A549 (cell line): ENCODE measurements at regions not wholly inside any gene's neighbourhood (a gene's known extent, or its start where the extent isn't known, plus 50 kb on each side); places are given as distances from the start of the nearest gene placed in this dataset.

Source experiments
- ATAC-seq, 2 experiments: fragments of 200-7000 bp in 1 of 2; fragments of >200 bp in 1 of 2; cut with Nextera tagmentation in 1 of 2; cut with Tn5 transposase in 1 of 2; 3 replicates each; pipeline versions ENCODE4 v1.8.0 to v1.9.1; 2018 to 2020; ENCODE audit warnings: mild to moderate bottlenecking in 1 of 2, moderate library complexity in 1 of 2
- CTCF ChIA-PET: fragments of 300-600 bp; sonication (Branson Sonifier 250); formaldehyde crosslinking; extraction: SDS; loops from one replicate; lab custom pipeline; 2021; ENCODE audit warnings: antibody characterized with exemption, inconsistent platforms; lab: Yijun Ruan, JAX
- POLR2A ChIA-PET: fragments of 350-600 bp; formaldehyde crosslinking; extraction: SDS; loops from one replicate; lab custom pipeline; 2021; ENCODE audit warnings: antibody characterized with exemption, inconsistent platforms; lab: Yijun Ruan, JAX
- DNase-seq, 2 experiments: peaks; one replicate each; pipeline versions ENCODE4 v3.0.0 to v3.0.0-alpha.2; 2011 to 2016; ENCODE audit warnings: low read depth in 1 of 2, low spot score in 1 of 2
- FAIRE-seq: peaks from 2 replicates; lab custom pipeline; 2011; peaks lifted over from hg19 to GRCh38; lab: Jason Lieb, UNC
- H3K27ac ChIP-seq, 2 experiments: fragments of >200 bp; sonication (Bioruptor Twin); formaldehyde crosslinking; 3 replicates each; pipeline ENCODE4 v1.5.1; 2016 to 2017
- H3K4me1 ChIP-seq: fragments of >200 bp; sonication (Bioruptor Twin); formaldehyde crosslinking; 3 replicates; pipeline ENCODE4 v1.6.1; 2016
- H3K4me2 ChIP-seq: fragments of >200 bp; sonication (Bioruptor Twin); formaldehyde crosslinking; 3 replicates; pipeline ENCODE4 v1.6.1; 2016
- H3K4me3 ChIP-seq: fragments of >200 bp; sonication (Bioruptor Twin); formaldehyde crosslinking; 3 replicates; pipeline ENCODE4 v1.5.1; 2016
- H3K9me3 ChIP-seq: fragments of >200 bp; sonication (Bioruptor Twin); formaldehyde crosslinking; 3 replicates; pipeline ENCODE4 v1.6.1; 2016
- CBX2 ChIP-seq: fragments of 200-600 bp; sonication (generic); IDR thresholded peaks from 2 replicates; pipeline ENCODE4 v1.6.1; 2016; ENCODE audit warnings: low read depth, mild to moderate bottlenecking, borderline replicate concordance
- CBX8 ChIP-seq: fragments of 200-600 bp; sonication (generic); IDR thresholded peaks from 2 replicates; pipeline ENCODE4 v1.6.1; 2016
- CHD2 ChIP-seq: fragments of 150-350 bp; IDR thresholded peaks from 2 replicates; pipeline ENCODE4 v1.6.1; 2014; ENCODE audit warnings: low read length; ENCODE audit not compliant: partially characterized antibody
- CHD4 ChIP-seq: fragments of 200-600 bp; sonication (generic); IDR thresholded peaks from 2 replicates; pipeline ENCODE4 v1.6.1; 2016; ENCODE audit warnings: antibody characterized with exemption, mild to moderate bottlenecking, borderline replicate concordance
- CTCF ChIP-seq: fragments of >200 bp; sonication (Bioruptor Twin); formaldehyde crosslinking; IDR thresholded peaks from 3 replicates; pipeline ENCODE4 v1.5.1; 2016
- E2F6 ChIP-seq: IDR thresholded peaks from 2 replicates; pipeline ENCODE4 v1.6.1; 2012; ENCODE audit warnings: low read depth, borderline replicate concordance
- EHF ChIP-seq: fragments of 250-450 bp; sonication (Bioruptor Pico); IDR thresholded peaks from 2 replicates; pipeline ENCODE4 v1.5.0; 2020; ENCODE audit warnings: mild to moderate bottlenecking
- EHMT2 ChIP-seq: fragments of 200-600 bp; sonication (generic); IDR thresholded peaks from 2 replicates; pipeline ENCODE4 v1.6.1; 2016; ENCODE audit warnings: antibody characterized with exemption, low read depth, mild to moderate bottlenecking, moderate library complexity
- ELK1 ChIP-seq: fragments of 150-350 bp; IDR thresholded peaks from 2 replicates; pipeline ENCODE4 v1.6.1; 2014; ENCODE audit warnings: low read depth, mild to moderate bottlenecking, low read length
- ESRRA ChIP-seq: fragments of 150-350 bp; IDR thresholded peaks from 2 replicates; pipeline ENCODE4 v1.6.1; 2014; ENCODE audit warnings: mild to moderate bottlenecking, low read length, borderline replicate concordance
- FOSL2 ChIP-seq, 2 experiments: fragments of 450-650 bp in 1 of 2; fragments of >200 bp in 1 of 2; sonication (Bioruptor Twin) in 1 of 2; formaldehyde crosslinking; IDR thresholded peaks; 2 replicates each; pipeline versions ENCODE4 v1.5.0 to v1.6.1; 2016 to 2020; ENCODE audit warnings: mild to moderate bottlenecking in 1 of 2, moderate library complexity in 1 of 2
- GATA3 ChIP-seq: IDR thresholded peaks from 2 replicates; pipeline ENCODE4 v1.6.1; 2012; ENCODE audit warnings: borderline replicate concordance
- HOXA7 ChIP-seq: fragments of 250-450 bp; sonication (Bioruptor Pico); IDR thresholded peaks from 2 replicates; pipeline ENCODE4 v1.5.0; 2020; ENCODE audit warnings: mild to moderate bottlenecking, moderate library complexity
- KDM5A ChIP-seq: fragments of 200-600 bp; sonication (generic); IDR thresholded peaks from 2 replicates; pipeline ENCODE4 v1.6.1; 2016; ENCODE audit warnings: antibody characterized with exemption, mild to moderate bottlenecking
- MAFK ChIP-seq: fragments of 450-650 bp; IDR thresholded peaks from 2 replicates; pipeline ENCODE4 v1.6.1; 2014; ENCODE audit not compliant: partially characterized antibody
- MAX ChIP-seq: IDR thresholded peaks from 2 replicates; pipeline ENCODE4 v1.6.1; 2012
- MYC ChIP-seq: IDR thresholded peaks from 2 replicates; pipeline ENCODE4 v1.6.1; 2012; ENCODE audit warnings: mild to moderate bottlenecking, inconsistent platforms, low read length, improper control_type of control experiment, borderline replicate concordance
- NFE2L2 ChIP-seq: fragments of 150-350 bp; conservative IDR thresholded peaks from 2 replicates; pipeline ENCODE4 v1.6.1; 2014; ENCODE audit warnings: low read length
- PBX3 ChIP-seq: IDR thresholded peaks from 2 replicates; pipeline ENCODE4 v1.6.1; 2012
- REST ChIP-seq: fragments of 200-600 bp; sonication (generic); IDR thresholded peaks from 2 replicates; pipeline ENCODE4 v1.6.1; 2016; ENCODE audit warnings: antibody characterized with exemption, mild to moderate bottlenecking, moderate library complexity
- TP53 ChIP-seq: fragments of 250-450 bp; sonication (Bioruptor Pico); IDR thresholded peaks from 2 replicates; pipeline ENCODE4 v1.5.0; 2021; ENCODE audit warnings: mild to moderate bottlenecking, moderate library complexity
- USF2 ChIP-seq: fragments of 450-650 bp; IDR thresholded peaks from 2 replicates; pipeline ENCODE4 v1.6.1; 2014; ENCODE audit warnings: antibody characterized with exemption
- ZNF302 ChIP-seq: fragments of 250-450 bp; sonication (Bioruptor Pico); IDR thresholded peaks from 2 replicates; pipeline ENCODE4 v1.9.0; 2021; ENCODE audit warnings: inconsistent platforms, mild to moderate bottlenecking, moderate library complexity
- ZSCAN20 ChIP-seq: fragments of 250-450 bp; sonication (Bioruptor Pico); IDR thresholded peaks from 2 replicates; pipeline ENCODE4 v1.8.0; 2022; ENCODE audit warnings: mild to moderate bottlenecking, moderate library complexity
- WGBS: methylation state at CpG from one replicate; pipeline ENCODE4 v1.1.6; 2017; ENCODE audit errors: missing lambda C conversion rate; 5-methylcytosine and 5-hydroxymethylcytosine counted together

- H3K4me2 ChIP-seq, result no peak overlapping the region
- no peaks in the 10 kb centered on the region for H3K4me1 ChIP-seq
- 0% methylated on average over 3 of the region's 3 CpGs for WGBS
- no peak for DNase-seq
- CTCF ChIA-PET, result no interaction called here
- TF ChIP-seq MAFK (no peak), KDM5A (no peak), NFE2L2 (no peak), ZNF302 (no peak), CHD2 (no peak), ELK1 (no peak), TP53 (CRISPR knock-in tag) (no peak), USF2 (no peak), CBX8 (no peak), EHMT2 (no peak), CBX2 (no peak), PBX3 (no peak), FOSL2 (IDR thresholded peaks at IDR 0.05) (no peak), FOSL2 (CRISPR knock-in tag; IDR thresholded peaks at IDR 0.05) (no peak), ZSCAN20 (CRISPR knock-in tag) (no peak)
- ATAC-seq, result no peak
- POLR2A ChIA-PET, result no interaction called here
- no peak overlapping the region for H3K4me3 ChIP-seq
- FAIRE-seq, result no peak
- no peaks in the 10 kb centered on the region for H3K9me3 ChIP-seq
- H3K27ac ChIP-seq, result no peak overlapping the region
Measured at GRCh38 chr16:62249069-62249468, 212.8 kb upstream of the CDH8 start.

- TF ChIP-seq MAX, result no peak
- TF ChIP-seq CHD4, result no peak
- no peak for TF ChIP-seq FOSL2 (IDR thresholded peaks at IDR 0.05)
- no peak for TF ChIP-seq FOSL2 (CRISPR knock-in tag; IDR thresholded peaks at IDR 0.05)
- TF ChIP-seq REST, result no peak
- TF ChIP-seq GATA3, result no peak
- no peak for TF ChIP-seq E2F6
- TF ChIP-seq ZNF302, result no peak
- TF ChIP-seq ESRRA, result no peak
- TF ChIP-seq HOXA7, result no peak
- no peak for TF ChIP-seq MYC
- TF ChIP-seq PBX3, result no peak
- TF ChIP-seq CBX2, result no peak
- TF ChIP-seq ELK1, result no peak
- TF ChIP-seq CTCF, result no peak
- no peak for TF ChIP-seq EHF (CRISPR knock-in tag)
- Histone ChIP-seq H3K4me2 (no peak overlapping the region), H3K4me3 (no peak overlapping the region), H3K4me1 (no peaks in the 10 kb centered on the region), H3K27ac (no peak overlapping the region), H3K9me3 (no peaks in the 10 kb centered on the region)
- POLR2A ChIA-PET, result no interaction called here
- no peak for DNase-seq
- 0% methylated on average over 1 of the region's 1 CpG for WGBS
- no peak for FAIRE-seq
- CTCF ChIA-PET, result no interaction called here
- no peak for ATAC-seq
Measured at GRCh38 chr16:62240722-62241121, 204.5 kb upstream of the CDH8 start.
